Activated CD4-positive, CD25-positive, alpha-beta regulatory T cell treated with anti-CD3 and anti-CD28 coated beads, Interleukin-2, amount 50 U/mL, for 24 hours (primary cell): ENCODE measurements at regions not wholly inside any gene's neighbourhood (a gene's known extent, or its start where the extent isn't known, plus 50 kb on each side); places are given as distances from the start of the nearest gene placed in this dataset.
"Not testable (repeated sequence)": the region's sequence is repeated elsewhere in the genome, so short reads cannot be mapped to it uniquely, and the experiment has no call there.

Source experiments
- ATAC-seq, 2 donors: fragments of 150-1000 bp; cut with Tn5 transposase; one replicate each; pipeline ENCODE4 v1.10.0; 2021; ENCODE audit warnings: mild to moderate bottlenecking in 1 of 2, moderate library complexity in 1 of 2

- no peak for ATAC-seq
Measured at GRCh38 chr9:78438780-78439179, 141.9 kb downstream of the PSAT1 start.

DNA sequence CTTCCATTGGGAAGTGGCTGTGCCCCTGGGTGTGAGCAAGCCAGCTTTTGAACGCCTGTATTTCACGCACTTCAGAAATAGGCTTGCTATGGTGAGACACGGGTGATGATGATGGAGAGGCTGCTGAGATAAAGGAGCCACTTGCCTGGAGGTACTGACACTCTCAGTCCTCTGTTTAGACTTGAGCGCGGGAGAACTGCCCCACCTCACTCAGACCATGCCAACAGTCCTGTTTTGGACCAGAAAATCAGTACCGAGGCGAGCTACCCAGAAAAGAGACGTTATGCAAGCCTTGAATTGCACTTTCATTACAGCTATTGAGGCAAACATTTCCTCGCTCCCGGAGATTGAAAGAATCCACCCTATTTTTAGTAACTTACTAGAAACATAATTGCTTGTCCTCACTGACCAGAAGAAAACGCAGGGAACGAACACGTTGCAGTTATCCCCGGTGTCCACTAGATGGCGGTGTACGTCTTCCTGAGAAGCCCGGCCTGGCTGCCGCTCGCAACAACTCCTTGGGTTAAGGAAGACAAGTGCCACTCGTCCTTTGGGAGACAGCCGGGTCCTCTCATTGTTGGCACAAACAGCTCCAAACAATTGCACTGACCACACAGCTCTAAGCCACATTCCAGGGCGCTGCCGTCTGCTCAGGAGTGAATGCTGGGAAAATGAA is 142.4 kb downstream of the PSAT1 start:
- peak; percentile 17 to 51 for ATAC-seq

- ATAC-seq, result no peak
Measured at GRCh38 chr9:78439866-78440830, 143.2 kb downstream of the PSAT1 start.

DNA sequence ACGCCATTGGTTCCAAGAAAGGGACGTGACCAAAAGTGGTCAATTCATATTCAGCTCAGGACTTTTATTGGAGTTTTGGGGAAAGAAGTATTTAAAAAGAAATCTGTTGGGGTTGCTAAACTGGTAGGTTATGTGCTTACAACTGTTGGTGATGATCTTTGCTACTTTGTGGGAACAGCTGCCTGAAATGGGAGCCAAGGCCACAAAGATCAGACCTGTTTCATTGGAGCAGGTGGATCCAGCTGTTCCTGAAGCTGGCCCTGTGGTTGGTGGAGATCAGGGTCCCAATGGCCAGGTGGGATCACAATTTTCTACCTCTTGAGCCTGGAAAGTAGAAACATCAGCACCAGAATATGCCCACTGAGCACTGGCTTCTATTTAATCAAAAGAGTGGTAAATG is 144.5 kb downstream of the PSAT1 start:
- no peak for ATAC-seq

- ATAC-seq, result no peak
Measured at GRCh38 chr9:78441822-78442431, 145.0 kb downstream of the PSAT1 start.

GRCh38 chr9:78442577-78442976 is 145.7 kb downstream of the PSAT1 start:
- not testable (repeated sequence) for ATAC-seq

DNA sequence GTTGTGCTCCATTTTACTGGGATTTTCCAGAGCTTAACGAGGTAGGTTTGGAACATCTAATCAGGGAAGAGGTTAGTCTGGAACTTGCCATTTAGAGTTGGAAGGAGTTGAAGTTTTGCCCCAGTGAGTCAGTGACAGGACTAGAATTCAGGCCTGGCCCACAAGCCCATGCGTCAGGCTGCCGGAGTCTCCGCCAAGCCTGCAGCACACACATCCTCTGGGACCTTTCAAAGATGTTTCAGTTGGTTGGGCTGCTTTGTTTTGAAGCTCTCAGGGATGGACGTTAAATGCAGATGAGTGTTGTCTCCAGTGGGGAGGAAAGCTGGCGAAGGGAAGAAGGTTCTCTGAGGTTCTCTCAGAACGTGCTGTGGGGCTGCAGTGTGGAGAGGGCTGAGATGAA is 147.0 kb downstream of the PSAT1 start:
- ATAC-seq, result no peak

DNA sequence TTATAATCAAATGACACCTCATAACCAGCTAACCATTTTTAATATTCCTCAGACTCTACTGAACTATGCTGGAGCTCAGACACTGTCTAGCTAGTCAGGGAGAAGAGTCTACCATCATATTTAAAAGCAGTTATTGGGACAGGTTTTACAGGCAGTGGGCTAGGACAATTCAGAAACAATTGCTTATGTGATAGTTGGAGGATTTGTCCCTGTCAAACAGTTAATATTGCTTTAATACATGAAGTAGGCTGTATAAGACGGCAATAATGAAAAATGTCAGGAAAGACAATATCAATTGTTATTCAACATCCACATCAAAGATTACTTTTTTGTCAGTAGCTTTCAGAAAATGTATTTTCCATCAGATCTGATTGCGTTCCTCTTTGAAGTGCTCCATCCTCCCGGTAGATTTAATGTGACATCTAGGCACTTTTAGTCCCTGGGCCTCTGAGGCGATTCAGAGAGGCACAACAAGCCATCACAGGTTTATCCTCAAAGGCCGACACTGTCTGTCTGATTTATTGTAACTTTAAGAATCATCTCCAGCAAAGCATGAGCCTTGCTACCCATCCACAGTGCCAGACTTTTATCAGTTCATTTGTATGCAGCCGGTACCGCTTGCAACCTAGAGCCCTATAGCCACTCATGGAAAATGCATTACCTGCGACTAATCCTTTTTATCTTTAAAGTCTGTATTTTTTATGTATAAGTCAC is 152.2 kb downstream of the PSAT1 start:
- no peak for ATAC-seq

DNA sequence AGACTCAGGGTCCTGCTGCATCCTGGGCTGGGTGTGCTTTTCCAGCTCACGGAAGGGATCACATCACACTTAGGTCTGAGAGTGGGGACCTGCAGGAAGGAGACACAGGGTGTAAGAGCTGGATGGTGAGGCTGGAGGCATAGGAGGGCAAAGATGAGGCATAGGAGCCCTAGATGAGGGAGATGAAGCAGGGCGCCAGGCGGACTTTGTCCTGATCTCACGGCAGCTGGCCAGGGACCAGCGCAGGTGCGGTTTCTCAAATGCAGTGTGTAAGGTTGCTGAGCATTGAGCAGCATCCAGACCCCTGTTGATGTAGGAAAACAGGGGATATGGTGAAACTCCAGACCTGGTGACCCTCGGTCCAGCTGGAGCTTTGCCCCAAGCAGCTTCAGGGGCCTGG is 156.5 kb downstream of the PSAT1 start:
- ATAC-seq, result no peak

- no peak for ATAC-seq
Measured at GRCh38 chr9:78462611-78463010, 165.7 kb downstream of the PSAT1 start.

GRCh38 chr9:78463750-78464149 is 166.8 kb downstream of the PSAT1 start:
- no peak for ATAC-seq

- ATAC-seq, result no peak
Measured at GRCh38 chr9:78468231-78468630, 171.3 kb downstream of the PSAT1 start.

DNA sequence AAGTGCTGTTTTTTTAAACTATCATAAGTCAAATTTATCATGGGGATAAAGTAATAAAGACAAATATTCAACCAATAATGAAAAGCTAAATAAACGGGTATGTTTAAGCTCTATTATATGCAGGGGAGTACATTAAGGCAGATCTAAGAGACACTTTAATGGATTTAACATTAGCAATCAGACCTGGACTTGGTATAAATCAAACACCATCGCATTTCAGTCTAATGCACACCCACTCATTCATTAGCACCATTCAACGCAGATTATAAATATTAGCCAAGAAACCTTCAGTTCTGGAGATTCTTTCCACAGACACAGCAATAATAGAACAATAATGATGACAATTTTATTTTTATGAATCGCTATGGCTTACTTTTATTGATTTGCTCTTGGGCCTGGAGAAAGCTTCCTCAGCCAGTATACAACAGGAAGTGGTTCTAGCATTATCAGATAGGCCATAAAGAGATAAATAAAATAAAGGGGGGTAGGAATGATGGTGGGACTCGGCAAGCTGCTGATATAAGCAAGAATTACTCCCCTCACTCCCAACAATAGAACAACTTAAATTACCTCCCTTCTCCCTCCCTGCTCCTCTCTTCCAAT is 172.2 kb downstream of the PSAT1 start:
- no peak for ATAC-seq

- no peak for ATAC-seq
Measured at GRCh38 chr9:78470216-78470615, 173.3 kb downstream of the PSAT1 start.

GRCh38 chr9:78470741-78471140 is 173.8 kb downstream of the PSAT1 start:
- no peak for ATAC-seq

- ATAC-seq, result no peak
Measured at GRCh38 chr9:78472111-78472510, 175.2 kb downstream of the PSAT1 start.

DNA sequence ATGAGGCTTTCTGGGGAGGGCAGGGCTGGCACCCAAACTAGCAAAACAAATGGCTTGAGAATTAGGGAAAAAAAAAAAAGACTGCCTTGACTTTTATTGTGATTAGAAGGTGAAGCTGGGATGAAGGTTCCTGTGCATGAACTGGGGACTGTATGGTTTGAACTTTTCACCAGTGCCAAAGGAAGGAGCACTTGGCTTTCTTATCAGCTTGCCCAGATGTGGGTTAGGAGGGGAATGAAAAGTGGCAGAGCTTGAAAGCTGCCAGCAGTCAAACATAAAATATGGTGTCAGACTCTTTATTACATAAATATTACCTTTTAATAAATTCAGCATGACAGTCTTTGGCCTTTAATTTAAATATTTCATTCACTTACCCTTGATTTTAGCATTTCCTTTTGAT is 182.5 kb downstream of the PSAT1 start:
- no peak for ATAC-seq

- ATAC-seq, result no peak
Measured at GRCh38 chr9:78486661-78487060, 189.7 kb downstream of the PSAT1 start.

DNA sequence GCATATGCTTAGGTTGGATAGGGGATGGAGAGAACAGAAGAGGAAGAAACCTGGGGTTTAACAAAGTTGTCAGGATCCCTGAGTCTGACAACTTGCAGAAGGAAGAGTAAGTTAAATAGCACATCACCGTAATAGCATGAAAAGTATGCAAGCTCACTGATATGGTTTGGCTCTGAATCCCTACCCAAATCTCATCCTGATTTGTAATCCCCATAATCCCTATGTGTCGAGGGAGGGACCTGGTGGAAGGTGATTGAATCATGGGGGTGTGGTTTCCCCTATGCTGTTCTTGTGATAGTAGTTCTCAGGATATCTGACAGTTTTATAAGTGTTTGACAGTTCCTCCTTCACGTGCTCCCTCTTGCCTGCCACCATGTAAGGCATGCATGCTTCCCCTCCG is 193.3 kb downstream of the PSAT1 start:
- no peak for ATAC-seq

GRCh38 chr9:78491402-78491801 is 194.5 kb downstream of the PSAT1 start:
- no peak for ATAC-seq

DNA sequence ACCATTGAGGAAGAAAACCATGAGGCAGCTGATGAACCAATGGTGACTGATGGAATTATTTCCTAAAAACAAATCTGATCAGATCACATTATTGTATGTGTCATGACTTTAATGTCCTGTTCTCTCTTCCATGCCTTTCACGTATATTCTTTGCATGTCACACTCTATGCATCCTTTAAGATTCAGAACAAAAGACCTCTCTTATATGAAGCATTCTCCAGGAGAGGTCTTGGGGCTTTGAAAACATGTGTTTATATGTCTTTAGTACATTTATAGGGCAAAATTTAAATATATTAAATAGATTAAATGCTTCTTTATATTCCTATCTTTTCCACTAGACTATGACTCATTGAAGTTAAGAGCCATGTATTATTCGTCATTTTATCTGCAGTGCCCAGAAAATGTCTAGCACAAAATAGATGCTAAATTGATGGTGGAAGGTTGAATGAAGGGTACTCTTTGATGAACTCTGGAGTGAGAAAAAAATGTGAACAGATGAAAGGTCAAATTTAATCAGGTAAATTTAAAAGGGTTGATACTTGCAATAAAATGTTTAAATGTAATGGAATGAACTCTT is 196.3 kb downstream of the PSAT1 start:
- no peak for ATAC-seq

- ATAC-seq, result no peak
Measured at GRCh38 chr9:78502566-78502965, 205.6 kb downstream of the PSAT1 start.
